Activated CD4-positive, alpha-beta T cell treated with anti-CD3 and anti-CD28 coated beads, Interleukin-2, Interleukin-6, amounts not matched to agents 100 ng/mL and 50 ng/mL, durations not matched to agents 16 hours and 8 hours (primary cell): ENCODE measurements at regions not wholly inside any gene's neighbourhood (a gene's known extent, or its start where the extent isn't known, plus 50 kb on each side); places are given as distances from the start of the nearest gene placed in this dataset.
"Not testable (repeated sequence)": the region's sequence is repeated elsewhere in the genome, so short reads cannot be mapped to it uniquely, and the experiment has no call there.

Experiments used
- DNase-seq: peaks from one replicate; pipeline ENCODE4 v3.0.0-alpha.2; 2020

GRCh38 chr12:87230441-87230840 is 798.8 kb downstream of the C12orf50 start:
- DNase-seq = no peak

- no peak for DNase-seq
Measured at GRCh38 chr12:87227162-87227561, 802.0 kb downstream of the C12orf50 start.

- DNase-seq = no peak
Measured at GRCh38 chr12:87217491-87217890, 811.7 kb downstream of the C12orf50 start.

GRCh38 chr12:87216436-87216835 is 812.8 kb downstream of the C12orf50 start:
- no peak for DNase-seq

- no peak for DNase-seq
Measured at GRCh38 chr12:87202189-87202588, 827.0 kb downstream of the C12orf50 start.

GRCh38 chr12:87201598-87201997 is 827.6 kb downstream of the C12orf50 start:
- DNase-seq = no peak

GRCh38 chr12:87200289-87200979 is 828.8 kb downstream of the C12orf50 start:
- DNase-seq = no peak

- no peak for DNase-seq
Measured at GRCh38 chr12:87198181-87198580, 831.0 kb downstream of the C12orf50 start.

GRCh38 chr12:87196321-87196720 is 832.9 kb downstream of the C12orf50 start:
- no peak for DNase-seq

GRCh38 chr12:87194389-87194788 is 834.8 kb downstream of the C12orf50 start:
- DNase-seq = not testable (repeated sequence)

- DNase-seq = no peak
Measured at GRCh38 chr12:87185367-87185766, 843.8 kb downstream of the C12orf50 start.

- DNase-seq = no peak
Measured at GRCh38 chr12:87182696-87183233, 846.4 kb downstream of the C12orf50 start.

- DNase-seq = no peak
Measured at GRCh38 chr12:87171356-87171755, 857.8 kb downstream of the C12orf50 start.

GRCh38 chr12:87169010-87169409 is 860.2 kb downstream of the C12orf50 start:
- DNase-seq = no peak

- no peak for DNase-seq
Measured at GRCh38 chr12:87165733-87166375, 863.3 kb downstream of the C12orf50 start.

- no peak for DNase-seq
Measured at GRCh38 chr12:87163122-87163521, 866.1 kb downstream of the C12orf50 start.

- DNase-seq = no peak
Measured at GRCh38 chr12:87160848-87161601, 868.2 kb downstream of the C12orf50 start.

GRCh38 chr12:87157791-87158190 is 871.4 kb downstream of the C12orf50 start:
- no peak for DNase-seq

- no peak for DNase-seq
Measured at GRCh38 chr12:87155621-87156020, 873.6 kb downstream of the C12orf50 start.

GRCh38 chr12:87152841-87153528 is 876.2 kb downstream of the C12orf50 start:
- DNase-seq = no peak

- DNase-seq = no peak
Measured at GRCh38 chr12:87152075-87152474, 877.1 kb downstream of the C12orf50 start.

GRCh38 chr12:87150969-87151662 is 878.1 kb downstream of the C12orf50 start:
- no peak for DNase-seq
